Smooth muscle cell (in vitro differentiated cells): ENCODE measurements at regions not wholly inside any gene's neighbourhood (a gene's known extent, or its start where the extent isn't known, plus 50 kb on each side); places are given as distances from the start of the nearest gene placed in this dataset.

Experiments
- DNase-seq: peaks from one replicate; lab custom pipeline; 2025; ENCODE audit not compliant: unreplicated experiment; lab: John Stamatoyannopoulos, UW
- H2AFZ ChIP-seq: fragments of 200-600 bp; sonication (generic); 2 replicates; pipeline ENCODE4 v1.6.0; 2016; ENCODE audit warnings: antibody characterized with exemption, low read depth, mild to moderate bottlenecking
- H3F3A ChIP-seq: fragments of 200-600 bp; sonication (generic); 2 replicates; pipeline ENCODE4 v1.6.0; 2017; ENCODE audit warnings: antibody characterized with exemption, low read depth
- H3K27ac ChIP-seq: fragments of 200-600 bp; sonication (generic); 2 replicates; pipeline ENCODE4 v1.5.1; 2016; ENCODE audit warnings: low read depth, mild to moderate bottlenecking
- H3K27me3 ChIP-seq: fragments of 200-600 bp; sonication (generic); 2 replicates; pipeline ENCODE4 v1.6.1; 2016; ENCODE audit warnings: low read depth, mild to moderate bottlenecking
- H3K36me3 ChIP-seq: fragments of 200-600 bp; sonication (generic); 2 replicates; pipeline ENCODE4 v1.5.1; 2016; ENCODE audit warnings: low read depth
- H3K4me1 ChIP-seq: fragments of 200-600 bp; sonication (generic); 2 replicates; pipeline ENCODE4 v1.5.1; 2016; ENCODE audit warnings: low read depth
- H3K4me2 ChIP-seq: fragments of 200-600 bp; sonication (generic); 2 replicates; pipeline ENCODE4 v1.6.0; 2016; ENCODE audit warnings: mild to moderate bottlenecking
- H3K4me3 ChIP-seq: fragments of 200-600 bp; sonication (generic); 2 replicates; pipeline ENCODE4 v1.5.1; 2016; ENCODE audit warnings: mild to moderate bottlenecking
- H3K79me2 ChIP-seq: fragments of 200-600 bp; sonication (generic); 2 replicates; pipeline ENCODE4 v1.6.0; 2016; ENCODE audit warnings: low read depth, mild to moderate bottlenecking
- H3K9ac ChIP-seq: fragments of 200-600 bp; sonication (generic); 2 replicates; pipeline ENCODE4 v1.6.0; 2016; ENCODE audit warnings: low read depth
- H3K9me3 ChIP-seq: fragments of 200-600 bp; sonication (generic); replicated peaks from 2 replicates; pipeline ENCODE4 v1.5.1; 2016; ENCODE audit warnings: low read depth
- H4K20me1 ChIP-seq: fragments of 200-600 bp; sonication (generic); 2 replicates; pipeline ENCODE4 v1.6.0; 2016; ENCODE audit warnings: low read depth
- WGBS: methylation state at CpG from one replicate; pipeline ENCODE4 v1.1.7; 2016; ENCODE audit warnings: low lambda C conversion rate; 5-methylcytosine and 5-hydroxymethylcytosine counted together
- TF ChIP-seq, protein P1 (sequence below): fragments of 200-600 bp; sonication (generic); IDR thresholded peaks from 2 replicates; pipeline ENCODE4 v1.5.1; 2017; ENCODE audit warnings: borderline replicate concordance, mild to moderate bottlenecking, antibody characterized with exemption; ENCODE audit not compliant: insufficient read depth, poor library complexity, severe bottlenecking

DNA sequence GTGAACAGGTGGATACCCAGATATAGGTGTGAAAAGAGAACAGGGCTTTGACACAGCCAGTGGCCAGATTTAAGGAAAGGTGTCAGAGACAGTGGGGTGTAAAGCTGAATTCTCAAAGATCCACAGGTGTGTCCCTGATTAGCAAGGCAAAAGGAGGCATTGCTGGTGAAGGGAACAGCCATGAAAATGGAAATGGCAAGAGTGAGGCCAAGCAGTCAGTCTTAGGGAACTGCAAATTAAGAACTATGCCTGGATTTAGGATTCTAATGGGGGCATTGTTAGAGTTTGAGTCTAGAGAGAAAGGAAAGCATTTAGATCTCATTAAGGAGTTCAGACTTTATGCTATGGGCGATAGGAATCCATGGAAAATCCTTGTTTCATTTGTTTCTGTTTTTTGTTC lies 789.2 kb downstream of the MAFB start:
- Histone ChIP-seq H4K20me1 (no peaks in the 10 kb centered on the region), H3K4me2 (no peak overlapping the region), H2AFZ (no peak overlapping the region), H3K4me3 (no peak overlapping the region), H3K36me3 (no peaks in the 10 kb centered on the region), H3K27ac (no peak overlapping the region), H3K9me3 (no peaks in the 10 kb centered on the region), H3K79me2 (no peaks in the 10 kb centered on the region), H3K4me1 (peaks cover 7% of the 10 kb centered on the region), H3F3A (peaks cover 3% of the 10 kb centered on the region), H3K27me3 (no peaks in the 10 kb centered on the region), H3K9ac (no peak overlapping the region)
- WGBS: 95% methylated on average over 1 of the region's 1 CpG
- TF ChIP-seq, protein P1, sequence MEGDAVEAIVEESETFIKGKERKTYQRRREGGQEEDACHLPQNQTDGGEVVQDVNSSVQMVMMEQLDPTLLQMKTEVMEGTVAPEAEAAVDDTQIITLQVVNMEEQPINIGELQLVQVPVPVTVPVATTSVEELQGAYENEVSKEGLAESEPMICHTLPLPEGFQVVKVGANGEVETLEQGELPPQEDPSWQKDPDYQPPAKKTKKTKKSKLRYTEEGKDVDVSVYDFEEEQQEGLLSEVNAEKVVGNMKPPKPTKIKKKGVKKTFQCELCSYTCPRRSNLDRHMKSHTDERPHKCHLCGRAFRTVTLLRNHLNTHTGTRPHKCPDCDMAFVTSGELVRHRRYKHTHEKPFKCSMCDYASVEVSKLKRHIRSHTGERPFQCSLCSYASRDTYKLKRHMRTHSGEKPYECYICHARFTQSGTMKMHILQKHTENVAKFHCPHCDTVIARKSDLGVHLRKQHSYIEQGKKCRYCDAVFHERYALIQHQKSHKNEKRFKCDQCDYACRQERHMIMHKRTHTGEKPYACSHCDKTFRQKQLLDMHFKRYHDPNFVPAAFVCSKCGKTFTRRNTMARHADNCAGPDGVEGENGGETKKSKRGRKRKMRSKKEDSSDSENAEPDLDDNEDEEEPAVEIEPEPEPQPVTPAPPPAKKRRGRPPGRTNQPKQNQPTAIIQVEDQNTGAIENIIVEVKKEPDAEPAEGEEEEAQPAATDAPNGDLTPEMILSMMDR: no peak
- DNase-seq: no peak

DNA sequence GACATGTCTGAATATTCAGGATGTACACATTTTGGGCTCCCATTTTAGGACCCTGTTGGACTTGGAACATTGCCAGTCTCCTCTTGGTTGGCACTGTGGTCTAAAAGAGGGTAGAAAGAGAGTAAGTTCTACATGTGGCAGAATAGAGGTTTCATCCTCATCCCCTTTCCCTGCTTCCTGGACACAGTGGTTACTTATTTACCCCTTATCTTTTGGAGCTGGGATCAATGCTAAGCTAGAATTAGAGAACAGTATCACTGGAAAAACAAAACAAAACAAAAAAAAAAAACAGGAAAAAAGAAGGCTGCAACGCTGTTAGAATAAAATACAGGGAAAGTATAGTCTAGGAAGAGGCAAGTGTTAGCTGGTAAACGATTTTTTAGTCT lies 790.6 kb downstream of the MAFB start:
- H3K4me3 ChIP-seq: no peak overlapping the region
- H3K4me2 ChIP-seq: no peak overlapping the region
- H2AFZ ChIP-seq: no peak overlapping the region
- H4K20me1 ChIP-seq: no peaks in the 10 kb centered on the region
- no peak overlapping the region for H3K27ac ChIP-seq
- TF ChIP-seq, protein P1: no peak
- H3K27me3 ChIP-seq: no peaks in the 10 kb centered on the region
- no peaks in the 10 kb centered on the region for H3K9me3 ChIP-seq
- H3F3A ChIP-seq: peaks cover 3% of the 10 kb centered on the region
- no peaks in the 10 kb centered on the region for H3K79me2 ChIP-seq
- no peak overlapping the region for H3K9ac ChIP-seq
- H3K36me3 ChIP-seq: no peaks in the 10 kb centered on the region
- DNase-seq: no peak
- H3K4me1 ChIP-seq: peaks cover 7% of the 10 kb centered on the region
- 63% methylated on average over 2 of the region's 2 CpGs for WGBS

DNA sequence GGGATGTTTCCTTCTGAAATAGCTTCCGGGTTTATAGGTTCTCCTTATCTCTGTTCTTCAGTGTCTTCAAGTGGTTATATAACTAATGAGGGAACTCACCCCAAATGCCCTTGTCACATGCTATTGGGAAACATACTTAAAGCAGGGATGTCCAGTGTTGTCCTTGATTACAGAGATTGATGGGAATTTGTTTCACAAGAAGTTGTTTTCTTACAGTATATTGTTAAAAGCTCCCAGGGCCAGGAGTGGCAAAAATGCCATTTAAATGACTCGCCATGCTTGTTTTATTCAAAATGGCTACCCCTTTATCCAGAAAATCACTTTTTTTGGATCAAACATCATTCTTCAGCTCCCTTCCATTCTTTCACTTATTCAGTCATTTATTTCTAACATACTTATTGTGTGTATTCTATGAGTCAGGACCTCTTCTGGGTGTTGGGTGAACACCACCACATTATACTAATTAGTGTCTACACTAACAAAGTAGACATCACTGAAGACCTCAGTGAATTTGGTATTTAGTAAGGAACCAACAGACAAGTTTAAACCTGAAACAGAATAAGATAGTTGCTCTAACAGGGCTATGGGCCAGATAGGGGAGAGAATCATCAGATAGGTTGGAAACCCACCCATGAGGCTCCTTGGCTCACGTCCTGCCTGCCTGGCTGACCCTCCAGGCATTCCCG lies 791.1 kb downstream of the MAFB start:
- Histone ChIP-seq H3K9me3 (no peaks in the 10 kb centered on the region), H3K36me3 (no peaks in the 10 kb centered on the region), H3K27ac (peak overlapping the region; percentile 87), H3K79me2 (no peaks in the 10 kb centered on the region), H3K9ac (peak overlapping the region; percentile 5), H3K27me3 (no peaks in the 10 kb centered on the region), H3F3A (peaks cover 3% of the 10 kb centered on the region), H3K4me1 (peaks cover 11% of the 10 kb centered on the region), H3K4me3 (no peak overlapping the region), H3K4me2 (no peak overlapping the region), H4K20me1 (no peaks in the 10 kb centered on the region), H2AFZ (no peak overlapping the region)
- DNase-seq: no peak
- 78% methylated on average over 4 of the region's 4 CpGs for WGBS
- TF ChIP-seq, protein P1: no peak

DNA sequence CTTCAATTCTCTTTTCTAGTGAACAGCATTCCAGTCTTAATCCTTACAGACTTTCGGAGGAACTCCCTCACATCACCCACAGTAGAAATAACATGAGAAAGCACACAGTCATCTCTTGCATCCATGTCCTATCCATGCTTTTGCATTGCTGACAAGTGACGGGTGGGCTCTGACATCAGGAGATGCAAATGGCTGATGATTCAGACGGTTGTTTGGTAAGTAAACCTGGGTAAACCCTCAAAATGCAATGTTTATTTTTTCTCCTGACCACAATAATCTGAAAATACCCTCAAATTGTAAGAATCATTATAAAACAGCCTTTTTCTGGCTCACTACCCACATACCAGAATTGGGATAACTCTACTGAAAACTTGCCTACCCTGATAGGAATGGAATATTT lies 792.0 kb downstream of the MAFB start:
- Histone ChIP-seq H3K79me2 (no peaks in the 10 kb centered on the region), H3K4me2 (peak overlapping the region; percentile 32), H3K4me3 (no peak overlapping the region), H3K9me3 (no peaks in the 10 kb centered on the region), H4K20me1 (no peaks in the 10 kb centered on the region), H3K36me3 (no peaks in the 10 kb centered on the region), H3K27ac (peak overlapping the region; percentile 87), H3K9ac (no peak overlapping the region), H3K27me3 (no peaks in the 10 kb centered on the region), H3F3A (peaks cover 3% of the 10 kb centered on the region), H2AFZ (no peak overlapping the region), H3K4me1 (peaks cover 13% of the 10 kb centered on the region)
- DNase-seq: no peak
- TF ChIP-seq, protein P1: no peak
- 8% methylated on average over 3 of the region's 3 CpGs for WGBS
